ENCODE measurements at regions not wholly inside any gene's neighbourhood (a gene's known extent, or its start where the extent isn't known, plus 50 kb on each side); places are given as distances from the start of the nearest gene placed in this dataset.

GRCh38 chr5:106874974-106875373 is 795.8 kb downstream of the EFNA5 start:
- CTCF ChIA-PET, result no interaction called here

GRCh38 chr5:106874531-106874930 is 796.2 kb downstream of the EFNA5 start:
- no peaks in the 10 kb centered on the region for H3K36me3 ChIP-seq (ENCODE audit: insufficient read depth, low read length, poor library complexity, severe bottlenecking)
- BruUV-seq (replicated peaks), result no TSS peak

More at GRCh38 chr5:106874974-106875373, 795.8 kb downstream of the EFNA5 start:
- POLR2A ChIA-PET (ENCODE audit: low non-redundant PET), result no interaction called here
- no peaks in the 10 kb centered on the region for H3K27me3 ChIP-seq (replicated peaks; ENCODE audit: insufficient read depth, low read depth, low read length, poor library complexity)
- intact Hi-C loops (cut with micrococcal nuclease; ENCODE audit: unreplicated experiment), result loop anchor here (10.0 kb wide), 1 partner anchor 120 kb away; no protein-coding TSS in a partner anchor
- H3K4me1 ChIP-seq (ENCODE audit: insufficient read depth, low read length, poor library complexity, severe bottlenecking), result no peaks in the 10 kb centered on the region
- peaks cover 9% of the 10 kb centered on the region for H3K9me3 ChIP-seq (ENCODE audit: low read depth, low read length, poor library complexity, severe bottlenecking)
- H3K27ac ChIP-seq (ENCODE audit: low read depth, low read length, poor library complexity, severe bottlenecking), result no peak overlapping the region
- DNase-seq (ENCODE audit: low spot score), result no peak
- no TSS peak for BruUV-seq (replicated peaks)
- no peaks in the 10 kb centered on the region for H3K36me3 ChIP-seq (ENCODE audit: insufficient read depth, low read length, poor library complexity, severe bottlenecking)
- H3K4me3 ChIP-seq (ENCODE audit: low read depth, low read length, poor library complexity, severe bottlenecking), result no peak overlapping the region
- no peak for TF ChIP-seq CTCF (conservative IDR thresholded peaks at IDR 0.05; ENCODE audit: low read depth, low read length)
- TF ChIP-seq EZH2 (IDR thresholded peaks at IDR 0.05; ENCODE audit: borderline replicate concordance, low read depth, low read length, poor library complexity, severe bottlenecking), result no peak

DNA sequence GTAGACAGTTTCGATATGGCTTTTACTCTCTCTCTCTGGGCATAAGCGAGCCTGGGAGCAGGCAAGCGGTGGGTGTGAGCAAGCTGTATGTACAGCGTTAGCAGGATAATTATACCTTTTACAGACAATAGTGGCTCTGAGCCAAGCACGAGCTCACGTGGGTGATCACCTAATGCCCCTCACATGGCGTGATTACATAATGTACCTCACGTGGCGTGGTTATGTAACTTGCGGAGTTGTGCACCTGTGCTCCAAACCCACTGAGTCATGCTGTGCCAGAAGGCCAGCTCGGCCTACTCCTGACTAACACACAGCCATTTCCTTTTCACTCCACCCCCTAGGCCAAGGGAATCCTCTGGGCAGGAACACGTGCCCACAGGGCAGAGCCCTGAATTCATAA is 797.2 kb downstream of the EFNA5 start:
- ChIA-PET POLR2A (ENCODE audit: low non-redundant PET) (no interaction called here), CTCF (no interaction called here)
- Histone ChIP-seq H3K27me3 (replicated peaks; ENCODE audit: insufficient read depth, low read depth, low read length, poor library complexity) (no peaks in the 10 kb centered on the region), H3K4me1 (ENCODE audit: insufficient read depth, low read length, poor library complexity, severe bottlenecking) (no peaks in the 10 kb centered on the region), H3K4me3 (ENCODE audit: low read depth, low read length, poor library complexity, severe bottlenecking) (no peak overlapping the region), H3K36me3 (ENCODE audit: insufficient read depth, low read length, poor library complexity, severe bottlenecking) (no peaks in the 10 kb centered on the region), H3K9me3 (ENCODE audit: low read depth, low read length, poor library complexity, severe bottlenecking) (peaks cover 9% of the 10 kb centered on the region), H3K27ac (ENCODE audit: low read depth, low read length, poor library complexity, severe bottlenecking) (no peak overlapping the region)
- no peak for DNase-seq (ENCODE audit: low spot score)
- TF ChIP-seq CTCF (conservative IDR thresholded peaks at IDR 0.05; ENCODE audit: low read depth, low read length) (no peak), EZH2 (IDR thresholded peaks at IDR 0.05; ENCODE audit: borderline replicate concordance, low read depth, low read length, poor library complexity, severe bottlenecking) (no peak)
- intact Hi-C loops (cut with micrococcal nuclease; ENCODE audit: unreplicated experiment), result loop anchor here (10.0 kb wide), 1 partner anchor 119 kb away; no protein-coding TSS in a partner anchor
- BruUV-seq (replicated peaks), result no TSS peak

More at GRCh38 chr5:106874531-106874930, 796.2 kb downstream of the EFNA5 start:
- no peak for DNase-seq (ENCODE audit: low spot score)
- intact Hi-C loops (cut with micrococcal nuclease; ENCODE audit: unreplicated experiment), result loop anchor here (10.0 kb wide), 1 partner anchor 120 kb away; no protein-coding TSS in a partner anchor
- H3K27me3 ChIP-seq (replicated peaks; ENCODE audit: insufficient read depth, low read depth, low read length, poor library complexity), result no peaks in the 10 kb centered on the region
- H3K4me3 ChIP-seq (ENCODE audit: low read depth, low read length, poor library complexity, severe bottlenecking), result no peak overlapping the region
- ChIA-PET CTCF (no interaction called here), POLR2A (ENCODE audit: low non-redundant PET) (no interaction called here)
- no peaks in the 10 kb centered on the region for H3K4me1 ChIP-seq (ENCODE audit: insufficient read depth, low read length, poor library complexity, severe bottlenecking)
- peaks cover 9% of the 10 kb centered on the region for H3K9me3 ChIP-seq (ENCODE audit: low read depth, low read length, poor library complexity, severe bottlenecking)
- TF ChIP-seq CTCF (conservative IDR thresholded peaks at IDR 0.05; ENCODE audit: low read depth, low read length) (no peak), EZH2 (IDR thresholded peaks at IDR 0.05; ENCODE audit: borderline replicate concordance, low read depth, low read length, poor library complexity, severe bottlenecking) (no peak)
- no peak overlapping the region for H3K27ac ChIP-seq (ENCODE audit: low read depth, low read length, poor library complexity, severe bottlenecking)

Measured in A673 (cell line).